ENCODE measurements at regions not wholly inside any gene's neighbourhood (a gene's known extent, or its start where the extent isn't known, plus 50 kb on each side); places are given as distances from the start of the nearest gene placed in this dataset.

DNA sequence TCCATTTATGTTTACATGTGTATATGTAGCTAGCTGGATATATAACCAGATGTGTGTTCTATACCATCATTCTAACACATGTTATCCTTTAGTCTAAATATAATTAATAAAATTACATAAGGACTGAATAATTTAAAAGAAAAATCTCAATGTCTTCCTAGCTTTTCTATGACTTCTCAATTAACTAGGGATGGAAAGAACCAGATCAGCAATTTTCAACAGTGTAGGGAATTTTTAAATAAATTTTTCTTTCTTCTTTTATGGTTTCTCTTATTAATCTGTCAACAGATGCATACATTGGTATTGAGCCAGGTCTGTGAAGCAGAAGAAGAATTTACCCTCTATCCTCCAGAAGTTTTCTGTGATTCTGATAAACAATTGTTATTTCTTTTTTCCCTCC, 2180.4 kb upstream of the C9orf72 start:
- Histone ChIP-seq H2AFZ (ENCODE audit: low read length) (no peak overlapping the region), H3K36me3 (ENCODE audit: insufficient read depth, low read length) (no peaks in the 10 kb centered on the region), H4K20me1 (ENCODE audit: insufficient read depth, low read length) (no peaks in the 10 kb centered on the region), H3K9ac (ENCODE audit: low read length) (no peak overlapping the region), H3K9me3 (ENCODE audit: low read length) (no peaks in the 10 kb centered on the region), H3K4me3 (ENCODE audit: low read depth, low read length, poor library complexity, severe bottlenecking) (no peak overlapping the region), H3K4me1 (ENCODE audit: insufficient read depth, low read length, severe bottlenecking) (no peaks in the 10 kb centered on the region), H3K27ac (ENCODE audit: low read depth, low read length, poor library complexity, severe bottlenecking) (no peak overlapping the region), H3K9me2 (ENCODE audit: low read depth, low read length) (no peaks in the 10 kb centered on the region), H3K27me3 (ENCODE audit: insufficient read depth, low read length) (no peaks in the 10 kb centered on the region), H3K4me2 (ENCODE audit: low read length) (no peak overlapping the region), H3K79me2 (ENCODE audit: insufficient read depth, low read length) (no peaks in the 10 kb centered on the region), H3F3A (ENCODE audit: insufficient read depth, low read length) (no peaks in the 10 kb centered on the region)
- TF ChIP-seq CTCF (IDR thresholded peaks at IDR 0.05; ENCODE audit: low read length) = no peak
- TF ChIP-seq EZH2 (IDR thresholded peaks at IDR 0.05; ENCODE audit: borderline replicate concordance, low read length) = no peak

DNA sequence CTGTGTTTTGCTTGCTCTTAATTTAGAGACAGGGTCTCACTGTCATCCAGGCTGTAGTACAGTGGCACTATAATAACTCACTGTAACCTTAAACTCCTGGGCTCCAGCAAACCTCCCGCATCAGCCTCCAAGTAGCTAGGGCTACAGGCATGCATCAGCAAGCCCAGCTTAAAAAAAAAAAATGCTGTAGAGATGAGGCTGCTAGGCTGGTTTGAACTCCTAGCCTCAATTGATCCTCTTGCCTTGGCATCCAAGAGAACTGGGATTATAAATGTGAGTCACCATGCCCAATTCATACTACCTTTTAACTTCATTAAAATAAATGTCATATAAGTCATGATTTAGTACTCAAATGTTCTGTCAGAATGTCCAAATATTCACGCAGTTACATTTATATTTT, 2195.7 kb upstream of the C9orf72 start:
- Histone ChIP-seq H2AFZ (ENCODE audit: low read length) (no peak overlapping the region), H3K36me3 (ENCODE audit: insufficient read depth, low read length) (no peaks in the 10 kb centered on the region), H3K9me3 (ENCODE audit: low read length) (no peaks in the 10 kb centered on the region; the same call in 1 of the 2 replicates), H3F3A (ENCODE audit: insufficient read depth, low read length) (no peaks in the 10 kb centered on the region), H3K9me2 (ENCODE audit: low read depth, low read length) (no peaks in the 10 kb centered on the region), H3K79me2 (ENCODE audit: insufficient read depth, low read length) (no peaks in the 10 kb centered on the region), H3K4me3 (ENCODE audit: low read depth, low read length, poor library complexity, severe bottlenecking) (no peak overlapping the region), H3K9ac (ENCODE audit: low read length) (no peak overlapping the region), H4K20me1 (ENCODE audit: insufficient read depth, low read length) (no peaks in the 10 kb centered on the region), H3K4me2 (ENCODE audit: low read length) (no peak overlapping the region), H3K27me3 (ENCODE audit: insufficient read depth, low read length) (no peaks in the 10 kb centered on the region), H3K4me1 (ENCODE audit: insufficient read depth, low read length, severe bottlenecking) (peaks cover 14% of the 10 kb centered on the region), H3K27ac (ENCODE audit: low read depth, low read length, poor library complexity, severe bottlenecking) (no peak overlapping the region)
- TF ChIP-seq EZH2 (IDR thresholded peaks at IDR 0.05; ENCODE audit: borderline replicate concordance, low read length) (no peak), CTCF (IDR thresholded peaks at IDR 0.05; ENCODE audit: low read length) (no peak)

- Histone ChIP-seq H3K9me2 (ENCODE audit: low read depth, low read length) (no peaks in the 10 kb centered on the region), H3K4me2 (ENCODE audit: low read length) (peak overlapping the region; percentile 74), H3K27me3 (ENCODE audit: insufficient read depth, low read length) (no peaks in the 10 kb centered on the region), H3K4me1 (ENCODE audit: insufficient read depth, low read length, severe bottlenecking) (peaks cover 20% of the 10 kb centered on the region), H3F3A (ENCODE audit: insufficient read depth, low read length) (no peaks in the 10 kb centered on the region), H2AFZ (ENCODE audit: low read length) (peak overlapping the region; percentile 88), H3K4me3 (ENCODE audit: low read depth, low read length, poor library complexity, severe bottlenecking) (peak overlapping the region; percentile 52), H3K9ac (ENCODE audit: low read length) (no peak overlapping the region), H4K20me1 (ENCODE audit: insufficient read depth, low read length) (no peaks in the 10 kb centered on the region), H3K27ac (ENCODE audit: low read depth, low read length, poor library complexity, severe bottlenecking) (no peak overlapping the region), H3K79me2 (ENCODE audit: insufficient read depth, low read length) (no peaks in the 10 kb centered on the region), H3K36me3 (ENCODE audit: insufficient read depth, low read length) (no peaks in the 10 kb centered on the region), H3K9me3 (ENCODE audit: low read length) (no peaks in the 10 kb centered on the region)
- TF ChIP-seq CTCF (IDR thresholded peaks at IDR 0.05; ENCODE audit: low read length) = no peak
- TF ChIP-seq EZH2 (IDR thresholded peaks at IDR 0.05; ENCODE audit: borderline replicate concordance, low read length) = no peak
Observed at GRCh38 chr9:29773676-29774075, 2200.4 kb upstream of the C9orf72 start.
